Ishikawa (cell line): ENCODE measurements at regions not wholly inside any gene's neighbourhood (a gene's known extent, or its start where the extent isn't known, plus 50 kb on each side); places are given as distances from the start of the nearest gene placed in this dataset.

ENCODE experiments used
- CEBPB ChIP-seq: IDR thresholded peaks from 2 replicates; pipeline ENCODE4 v1.6.1; 2012
- EGR1 ChIP-seq: IDR thresholded peaks from 2 replicates; pipeline ENCODE4 v1.6.1; 2012
- EP300 ChIP-seq: IDR thresholded peaks from 2 replicates; pipeline ENCODE4 v1.6.1; 2012; ENCODE audit warnings: borderline replicate concordance
- FOXM1 ChIP-seq: IDR thresholded peaks from 2 replicates; pipeline ENCODE4 v1.6.1; 2012; ENCODE audit warnings: low read depth, borderline replicate concordance
- RAD21 ChIP-seq: IDR thresholded peaks from 2 replicates; pipeline ENCODE4 v1.6.1; 2012; ENCODE audit warnings: low read depth
- TAF1 ChIP-seq: IDR thresholded peaks from 2 replicates; pipeline ENCODE4 v1.6.1; 2012; ENCODE audit warnings: low read depth, mild to moderate bottlenecking
- TCF12 ChIP-seq: IDR thresholded peaks from 2 replicates; pipeline ENCODE4 v1.6.1; 2012; ENCODE audit warnings: low read depth
- YY1 ChIP-seq: IDR thresholded peaks from 2 replicates; pipeline ENCODE4 v1.6.1; 2012; ENCODE audit warnings: low read depth
- TF ChIP-seq, protein P1 (sequence below): IDR thresholded peaks from 2 replicates; pipeline ENCODE4 v1.6.1; 2012
- TF ChIP-seq, protein P2 (sequence below): IDR thresholded peaks from 2 replicates; pipeline ENCODE4 v1.6.1; 2012; ENCODE audit warnings: low read depth, mild to moderate bottlenecking

DNA sequence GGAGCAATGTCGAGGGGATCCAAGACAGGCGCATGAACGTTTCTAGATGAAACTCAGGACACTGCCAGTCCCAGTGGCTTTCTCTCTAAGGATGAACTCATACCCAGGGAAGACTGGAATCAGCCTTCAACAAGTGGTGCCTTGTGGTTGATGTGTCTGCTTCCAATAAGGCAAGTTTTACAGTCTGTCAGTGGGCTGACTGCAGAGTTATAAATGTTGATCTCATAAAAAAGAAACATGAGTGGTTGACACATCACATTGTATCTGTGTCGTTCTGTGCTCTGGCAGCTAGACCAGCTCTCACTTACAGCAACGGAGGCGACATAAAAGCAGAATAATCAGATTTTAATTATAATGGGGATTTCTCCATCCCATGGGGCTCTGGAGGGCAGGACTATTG, 96.7 kb downstream of the SNX19 start:
- no peak for TF ChIP-seq EGR1
- TF ChIP-seq TCF12 = no peak
- TF ChIP-seq, protein P1, sequence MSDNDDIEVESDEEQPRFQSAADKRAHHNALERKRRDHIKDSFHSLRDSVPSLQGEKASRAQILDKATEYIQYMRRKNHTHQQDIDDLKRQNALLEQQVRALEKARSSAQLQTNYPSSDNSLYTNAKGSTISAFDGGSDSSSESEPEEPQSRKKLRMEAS = no peak
- TF ChIP-seq RAD21 = no peak
- TF ChIP-seq EP300 = no peak
- TF ChIP-seq YY1 = no peak
- TF ChIP-seq CEBPB = no peak
- no peak for TF ChIP-seq TAF1
- TF ChIP-seq, protein P2, sequence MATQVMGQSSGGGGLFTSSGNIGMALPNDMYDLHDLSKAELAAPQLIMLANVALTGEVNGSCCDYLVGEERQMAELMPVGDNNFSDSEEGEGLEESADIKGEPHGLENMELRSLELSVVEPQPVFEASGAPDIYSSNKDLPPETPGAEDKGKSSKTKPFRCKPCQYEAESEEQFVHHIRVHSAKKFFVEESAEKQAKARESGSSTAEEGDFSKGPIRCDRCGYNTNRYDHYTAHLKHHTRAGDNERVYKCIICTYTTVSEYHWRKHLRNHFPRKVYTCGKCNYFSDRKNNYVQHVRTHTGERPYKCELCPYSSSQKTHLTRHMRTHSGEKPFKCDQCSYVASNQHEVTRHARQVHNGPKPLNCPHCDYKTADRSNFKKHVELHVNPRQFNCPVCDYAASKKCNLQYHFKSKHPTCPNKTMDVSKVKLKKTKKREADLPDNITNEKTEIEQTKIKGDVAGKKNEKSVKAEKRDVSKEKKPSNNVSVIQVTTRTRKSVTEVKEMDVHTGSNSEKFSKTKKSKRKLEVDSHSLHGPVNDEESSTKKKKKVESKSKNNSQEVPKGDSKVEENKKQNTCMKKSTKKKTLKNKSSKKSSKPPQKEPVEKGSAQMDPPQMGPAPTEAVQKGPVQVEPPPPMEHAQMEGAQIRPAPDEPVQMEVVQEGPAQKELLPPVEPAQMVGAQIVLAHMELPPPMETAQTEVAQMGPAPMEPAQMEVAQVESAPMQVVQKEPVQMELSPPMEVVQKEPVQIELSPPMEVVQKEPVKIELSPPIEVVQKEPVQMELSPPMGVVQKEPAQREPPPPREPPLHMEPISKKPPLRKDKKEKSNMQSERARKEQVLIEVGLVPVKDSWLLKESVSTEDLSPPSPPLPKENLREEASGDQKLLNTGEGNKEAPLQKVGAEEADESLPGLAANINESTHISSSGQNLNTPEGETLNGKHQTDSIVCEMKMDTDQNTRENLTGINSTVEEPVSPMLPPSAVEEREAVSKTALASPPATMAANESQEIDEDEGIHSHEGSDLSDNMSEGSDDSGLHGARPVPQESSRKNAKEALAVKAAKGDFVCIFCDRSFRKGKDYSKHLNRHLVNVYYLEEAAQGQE = no peak
- TF ChIP-seq FOXM1 = no peak
